Fibroblast of gingiva (primary cell): ENCODE measurements at regions not wholly inside any gene's neighbourhood (a gene's known extent, or its start where the extent isn't known, plus 50 kb on each side); places are given as distances from the start of the nearest gene placed in this dataset.

Experiments used
- DNase-seq: peaks from one replicate; pipeline ENCODE4 v3.0.0-alpha.2; 2011; ENCODE audit warnings: low read depth

GRCh38 chr12:89992668-89993451 is 284.2 kb upstream of the ATP2B1 start:
- no peak for DNase-seq

- DNase-seq, result no peak
Observed at GRCh38 chr12:89991807-89992590, 283.4 kb upstream of the ATP2B1 start.

- DNase-seq, result no peak
Observed at GRCh38 chr12:89988188-89988915, 279.7 kb upstream of the ATP2B1 start.

- no peak for DNase-seq
Observed at GRCh38 chr12:89985935-89986334, 277.3 kb upstream of the ATP2B1 start.

GRCh38 chr12:89984846-89985245 is 276.2 kb upstream of the ATP2B1 start:
- no peak for DNase-seq

GRCh38 chr12:89983622-89984021 is 275.0 kb upstream of the ATP2B1 start:
- no peak for DNase-seq

- peak; percentile 61 for DNase-seq
Observed at GRCh38 chr12:89980236-89980635, 271.6 kb upstream of the ATP2B1 start.

- no peak for DNase-seq
Observed at GRCh38 chr12:89977405-89978085, 268.9 kb upstream of the ATP2B1 start.

- DNase-seq, result no peak
Observed at GRCh38 chr12:89976866-89977265, 268.2 kb upstream of the ATP2B1 start.

- DNase-seq, result no peak
Observed at GRCh38 chr12:89975574-89975973, 266.9 kb upstream of the ATP2B1 start.

- peak; percentile 80 for DNase-seq
Observed at GRCh38 chr12:89971880-89972279, 263.2 kb upstream of the ATP2B1 start.

GRCh38 chr12:89970722-89971121 is 262.1 kb upstream of the ATP2B1 start:
- no peak for DNase-seq

GRCh38 chr12:89969093-89969492 is 260.5 kb upstream of the ATP2B1 start:
- DNase-seq, result no peak

- DNase-seq, result no peak
Observed at GRCh38 chr12:89968151-89968700, 259.6 kb upstream of the ATP2B1 start.

GRCh38 chr12:89966495-89967240 is 258.0 kb upstream of the ATP2B1 start:
- DNase-seq, result no peak

- no peak for DNase-seq
Observed at GRCh38 chr12:89965993-89966392, 257.4 kb upstream of the ATP2B1 start.

- no peak for DNase-seq
Observed at GRCh38 chr12:89962648-89963047, 254.0 kb upstream of the ATP2B1 start.

- DNase-seq, result no peak
Observed at GRCh38 chr12:89960607-89961394, 252.2 kb upstream of the ATP2B1 start.

- no peak for DNase-seq
Observed at GRCh38 chr12:89960011-89960507, 251.4 kb upstream of the ATP2B1 start.

GRCh38 chr12:89959179-89959578 is 250.5 kb upstream of the ATP2B1 start:
- no peak for DNase-seq
